ENCODE measurements at regions not wholly inside any gene's neighbourhood (a gene's known extent, or its start where the extent isn't known, plus 50 kb on each side); places are given as distances from the start of the nearest gene placed in this dataset.

DNA sequence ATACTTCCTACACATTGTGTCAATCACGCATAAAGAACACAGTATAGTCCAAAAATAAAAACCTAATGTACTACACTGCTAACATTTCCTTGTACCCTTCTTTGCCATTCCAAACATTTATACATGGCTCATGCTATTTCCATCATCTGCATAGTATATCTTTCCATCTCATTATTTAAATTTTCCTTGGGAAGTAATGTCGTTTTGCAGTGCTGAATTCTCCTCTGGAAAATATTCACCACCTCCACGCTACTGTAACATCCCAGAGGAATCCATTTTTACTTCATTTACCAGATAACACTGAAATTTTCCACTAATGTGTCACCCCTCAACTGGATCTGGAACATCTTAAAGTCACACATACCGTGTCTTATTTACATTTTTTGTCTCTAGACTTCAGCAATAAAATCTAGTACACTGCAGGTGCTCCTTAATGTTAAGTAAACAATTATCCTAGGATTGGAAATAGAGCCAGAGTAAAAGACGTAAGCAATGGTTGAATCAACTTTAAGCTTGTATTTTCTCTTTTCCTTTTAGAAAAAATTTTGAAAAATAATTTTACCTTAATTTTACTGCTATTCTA lies 881.0 kb downstream of the AMY1C start:
- TF ChIP-seq, protein P1, sequence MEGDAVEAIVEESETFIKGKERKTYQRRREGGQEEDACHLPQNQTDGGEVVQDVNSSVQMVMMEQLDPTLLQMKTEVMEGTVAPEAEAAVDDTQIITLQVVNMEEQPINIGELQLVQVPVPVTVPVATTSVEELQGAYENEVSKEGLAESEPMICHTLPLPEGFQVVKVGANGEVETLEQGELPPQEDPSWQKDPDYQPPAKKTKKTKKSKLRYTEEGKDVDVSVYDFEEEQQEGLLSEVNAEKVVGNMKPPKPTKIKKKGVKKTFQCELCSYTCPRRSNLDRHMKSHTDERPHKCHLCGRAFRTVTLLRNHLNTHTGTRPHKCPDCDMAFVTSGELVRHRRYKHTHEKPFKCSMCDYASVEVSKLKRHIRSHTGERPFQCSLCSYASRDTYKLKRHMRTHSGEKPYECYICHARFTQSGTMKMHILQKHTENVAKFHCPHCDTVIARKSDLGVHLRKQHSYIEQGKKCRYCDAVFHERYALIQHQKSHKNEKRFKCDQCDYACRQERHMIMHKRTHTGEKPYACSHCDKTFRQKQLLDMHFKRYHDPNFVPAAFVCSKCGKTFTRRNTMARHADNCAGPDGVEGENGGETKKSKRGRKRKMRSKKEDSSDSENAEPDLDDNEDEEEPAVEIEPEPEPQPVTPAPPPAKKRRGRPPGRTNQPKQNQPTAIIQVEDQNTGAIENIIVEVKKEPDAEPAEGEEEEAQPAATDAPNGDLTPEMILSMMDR (IDR thresholded peaks at IDR 0.05; ENCODE audit: poor library complexity): no peak
- TF ChIP-seq EZH2 (IDR thresholded peaks at IDR 0.05; ENCODE audit: borderline replicate concordance) (no peak), EZH2phosphoT487 (IDR thresholded peaks at IDR 0.05; ENCODE audit: low read depth, severe bottlenecking, unreplicated experiment) (no peak)
